T-helper 1 cell (primary cell): ENCODE measurements at regions not wholly inside any gene's neighbourhood (a gene's known extent, or its start where the extent isn't known, plus 50 kb on each side); places are given as distances from the start of the nearest gene placed in this dataset.
"Not testable (repeated sequence)": the region's sequence is repeated elsewhere in the genome, so short reads cannot be mapped to it uniquely, and the experiment has no call there.

Experiments
- DNase-seq, 5 donors: peaks; one replicate each; pipeline ENCODE4 v3.0.0-alpha.2; 2012 to 2020

DNA sequence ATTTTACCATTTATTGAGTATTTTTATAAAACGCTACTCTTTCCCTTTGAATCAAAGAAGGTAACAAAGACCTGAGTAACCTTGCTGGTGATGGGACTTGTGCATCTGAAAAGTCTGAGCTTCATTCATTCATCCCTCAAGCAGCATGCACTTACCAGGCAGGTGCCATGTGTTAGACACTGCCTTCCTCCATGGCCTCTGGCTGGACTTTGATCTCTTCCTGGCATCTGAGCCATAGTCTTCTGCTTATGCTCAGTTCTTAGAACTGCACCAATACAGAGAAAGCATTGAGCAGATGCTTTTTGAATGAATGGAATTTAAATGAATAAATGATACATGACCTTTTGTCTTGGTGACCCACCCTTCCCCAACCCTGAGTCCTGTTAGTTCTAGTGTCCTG is 251.4 kb upstream of the COPS8 start:
- DNase-seq = no peak

DNA sequence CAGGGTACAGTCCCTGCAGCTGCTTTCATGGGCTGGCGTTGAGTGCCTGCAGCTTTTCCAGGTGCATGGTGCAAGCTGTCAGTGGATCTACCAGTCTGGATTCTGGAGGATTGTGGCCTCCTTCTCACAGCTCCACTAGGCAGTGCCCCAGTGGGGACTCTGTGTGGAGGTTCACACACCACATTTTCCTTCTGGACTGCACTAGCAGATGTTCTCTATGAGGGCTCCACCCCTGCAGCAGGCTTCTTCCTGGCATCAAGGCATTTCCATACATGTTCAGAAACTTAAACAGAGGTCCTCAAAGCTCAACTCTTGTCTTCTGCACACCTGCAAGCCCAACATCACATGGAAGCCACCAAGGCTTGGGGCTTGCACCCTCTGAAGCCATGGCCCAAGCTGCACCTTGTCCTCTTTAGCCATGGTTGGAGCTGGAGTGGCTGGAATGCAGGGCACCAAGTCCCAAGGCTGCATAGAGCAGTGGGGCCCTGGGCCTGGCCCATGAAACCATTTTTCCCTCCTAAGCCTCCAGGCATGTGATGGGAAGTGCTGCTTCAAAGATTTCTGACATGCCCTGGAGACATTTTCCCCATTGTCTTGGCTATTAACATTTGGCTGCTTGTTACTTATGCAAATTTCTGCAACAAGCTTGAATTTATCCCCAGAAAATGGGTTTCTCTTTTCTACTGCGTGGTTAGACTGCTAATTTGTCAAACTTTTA is 250.2 kb upstream of the COPS8 start:
- no peak for DNase-seq

DNA sequence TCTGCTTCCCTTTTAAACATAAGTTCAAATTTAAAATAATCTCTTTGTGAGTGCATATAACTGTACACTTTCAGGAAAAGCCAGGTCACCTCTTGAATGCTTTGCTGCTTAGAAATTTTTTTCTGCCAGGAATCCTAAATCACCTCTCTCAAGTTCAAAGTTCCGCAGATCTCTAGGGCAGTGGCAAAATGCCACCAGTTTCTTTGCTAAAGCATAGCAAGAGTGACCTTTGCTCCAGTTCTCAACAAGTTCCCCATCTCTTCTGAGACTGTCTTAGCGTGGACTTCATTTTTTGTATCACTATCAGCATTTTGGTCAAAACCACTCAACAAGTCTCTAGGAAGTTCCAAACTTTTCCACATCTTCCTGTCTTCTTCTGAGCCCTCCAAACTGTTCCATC is 249.7 kb upstream of the COPS8 start:
- not testable (repeated sequence) for DNase-seq

DNA sequence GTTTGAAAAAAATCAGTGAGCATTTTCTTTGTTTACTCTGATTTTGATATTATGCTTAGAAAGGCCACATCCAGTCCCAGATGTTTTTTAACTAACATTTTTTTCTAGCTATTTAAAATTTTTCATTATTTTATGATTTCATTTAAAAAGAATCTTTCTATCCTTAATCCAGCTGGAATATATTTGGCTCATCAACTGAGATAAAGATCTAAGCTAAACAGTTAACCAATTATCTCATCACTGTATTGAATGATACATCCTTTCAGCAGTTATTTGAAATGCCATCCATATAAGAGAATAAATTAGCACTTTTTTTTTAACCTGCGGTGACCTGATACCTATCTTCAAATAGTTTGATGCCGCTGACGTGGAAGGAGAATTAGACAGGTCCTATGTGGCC is 245.5 kb upstream of the COPS8 start:
- no peak for DNase-seq

DNA sequence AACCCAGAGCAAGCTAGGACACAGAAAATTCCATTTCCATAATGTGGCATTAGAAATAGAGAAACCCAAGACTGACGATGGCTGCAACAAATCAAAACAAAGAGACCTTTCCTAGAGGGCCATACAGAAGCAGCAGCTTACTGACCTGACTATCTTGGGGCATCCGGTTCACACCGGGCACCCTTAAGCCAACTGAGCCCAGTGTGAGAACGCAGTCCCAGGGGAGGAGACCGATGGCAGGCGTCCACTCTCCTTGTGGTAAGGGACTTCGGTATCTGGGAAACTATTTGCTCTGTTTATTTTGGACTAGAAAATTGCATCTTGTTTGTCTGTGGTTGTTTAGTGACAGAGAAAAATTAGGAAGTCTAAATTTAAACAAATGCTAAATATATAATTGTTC is 244.8 kb upstream of the COPS8 start:
- no peak for DNase-seq

DNA sequence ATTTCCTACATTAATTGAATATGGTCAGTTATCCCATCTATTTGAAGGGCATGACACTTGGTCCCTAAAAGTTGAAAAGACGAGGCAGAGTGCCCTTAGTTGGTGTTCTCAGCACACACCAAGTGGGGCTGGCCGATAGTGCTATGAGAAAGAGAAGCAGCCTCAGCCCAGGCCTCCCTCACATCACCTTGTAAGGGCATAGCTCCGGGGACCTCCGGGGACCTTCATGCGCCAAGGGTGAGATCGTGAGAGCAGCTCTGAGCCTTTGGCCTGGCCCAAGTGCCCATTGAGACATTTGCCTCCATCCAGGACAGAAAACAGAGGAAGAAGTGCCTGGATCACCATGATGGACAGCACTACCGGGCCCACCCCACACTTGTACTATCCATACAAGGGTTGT is 244.3 kb upstream of the COPS8 start:
- DNase-seq = no peak

DNA sequence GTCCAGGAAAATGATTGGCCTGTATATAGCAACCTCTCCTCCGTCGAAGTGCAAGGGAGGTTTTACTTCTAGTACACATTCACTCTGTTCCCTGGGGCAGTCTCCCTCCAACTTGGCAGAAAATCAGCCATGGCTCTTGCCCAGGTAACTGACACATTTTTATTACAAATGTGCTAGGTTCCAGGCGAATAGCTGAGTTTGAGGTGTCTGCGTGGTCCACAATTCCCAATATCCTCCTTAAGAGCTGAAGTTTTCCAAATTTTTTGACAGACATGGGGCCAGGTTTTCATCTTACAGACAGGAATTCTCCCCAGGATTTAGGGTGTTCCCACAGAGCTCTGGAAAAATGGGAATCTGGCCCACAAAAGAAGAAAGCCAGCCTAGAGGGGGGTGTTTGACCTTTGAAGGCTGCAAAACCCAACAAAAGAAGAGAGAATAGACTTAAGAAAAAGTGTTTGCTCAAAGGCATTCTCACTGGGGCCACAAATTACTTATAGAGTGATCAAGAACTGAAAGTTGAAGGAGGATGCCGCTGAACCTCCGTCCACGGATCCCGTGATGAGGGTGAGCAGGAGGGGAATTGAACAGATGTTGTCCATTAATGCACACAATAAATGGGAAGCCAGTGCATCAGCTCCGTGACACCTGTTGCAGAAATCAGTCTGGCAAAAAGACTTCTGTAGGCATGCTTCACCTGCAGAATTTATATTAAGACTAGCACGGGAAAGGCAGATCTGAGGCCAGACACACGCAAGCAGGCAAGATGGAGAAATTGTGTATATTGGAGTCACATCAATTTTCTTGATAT is 242.3 kb upstream of the COPS8 start:
- no peak for DNase-seq

DNA sequence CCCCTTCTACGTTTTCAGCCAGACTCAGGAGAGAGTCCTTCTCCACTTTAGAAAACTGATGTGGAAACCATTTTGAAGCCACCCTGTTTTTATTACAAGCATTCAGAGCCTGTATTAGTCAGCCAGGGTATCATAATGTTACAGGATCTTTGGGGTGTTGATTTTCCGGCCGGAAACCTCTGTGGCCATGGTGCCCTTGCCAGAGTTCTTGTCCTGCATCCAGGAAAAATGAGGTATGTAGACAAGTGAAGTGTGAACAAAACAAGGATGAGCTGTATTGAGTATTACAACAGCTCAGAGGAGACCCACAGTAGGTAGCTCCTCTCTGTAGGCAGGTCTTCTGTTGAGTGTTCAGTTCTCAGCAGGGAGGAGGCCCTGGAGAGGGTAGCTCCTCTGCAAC is 241.0 kb upstream of the COPS8 start:
- no peak for DNase-seq

DNA sequence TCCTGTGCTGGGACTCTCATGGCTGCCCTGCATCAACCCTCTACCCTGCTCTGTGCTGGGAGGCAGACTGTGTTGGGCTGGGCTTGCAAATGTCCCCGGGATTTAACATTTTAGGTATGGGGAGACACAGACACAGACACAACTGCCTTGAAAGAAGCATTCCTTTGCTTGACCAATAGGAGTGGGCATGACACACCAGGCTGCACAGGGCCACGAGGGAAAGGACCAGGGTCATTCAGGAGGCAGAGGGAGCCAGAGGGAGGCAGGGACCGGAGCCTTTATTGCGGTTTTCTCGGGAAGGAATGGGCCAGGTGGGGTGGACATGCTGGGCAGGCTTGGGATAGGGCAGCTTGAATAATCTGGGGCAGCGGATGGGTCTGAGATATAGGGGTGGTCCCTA is 238.7 kb upstream of the COPS8 start:
- no peak for DNase-seq

DNA sequence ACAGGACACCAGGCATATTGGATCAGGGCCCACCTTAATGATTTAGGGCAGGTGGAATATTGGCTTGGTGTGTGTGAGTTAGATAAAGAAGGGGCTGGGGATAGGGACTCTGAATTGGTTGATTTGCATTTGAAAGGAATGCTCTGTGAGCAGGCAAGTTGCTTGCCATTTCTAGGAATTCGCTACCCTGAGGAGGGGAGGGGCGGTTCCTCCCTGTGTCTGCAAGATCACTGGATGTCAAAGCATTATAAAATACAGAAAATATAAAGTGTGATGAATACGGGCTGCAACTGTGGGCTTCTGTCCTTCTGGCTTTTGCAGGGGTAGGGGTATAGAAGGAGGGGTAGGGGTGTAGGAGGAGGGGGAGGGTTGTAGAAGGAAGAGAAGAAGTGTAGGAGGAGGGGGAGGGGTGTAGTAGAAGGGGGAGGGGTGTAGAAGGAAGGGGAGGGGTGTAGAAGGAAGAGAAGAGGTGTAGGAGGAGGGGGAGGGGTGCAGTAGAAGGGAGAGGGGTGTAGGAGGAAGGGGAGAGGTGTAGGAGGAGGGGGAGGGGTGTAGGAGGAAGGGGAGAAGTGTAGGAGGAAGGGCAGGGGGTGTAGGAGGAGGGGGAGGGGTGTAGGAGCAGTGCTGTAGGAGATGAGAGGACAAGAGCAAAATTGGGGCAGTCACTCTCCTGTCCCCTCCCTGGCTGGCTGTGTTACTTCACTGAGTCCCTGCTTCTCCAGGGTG is 238.0 kb upstream of the COPS8 start:
- no peak for DNase-seq

DNA sequence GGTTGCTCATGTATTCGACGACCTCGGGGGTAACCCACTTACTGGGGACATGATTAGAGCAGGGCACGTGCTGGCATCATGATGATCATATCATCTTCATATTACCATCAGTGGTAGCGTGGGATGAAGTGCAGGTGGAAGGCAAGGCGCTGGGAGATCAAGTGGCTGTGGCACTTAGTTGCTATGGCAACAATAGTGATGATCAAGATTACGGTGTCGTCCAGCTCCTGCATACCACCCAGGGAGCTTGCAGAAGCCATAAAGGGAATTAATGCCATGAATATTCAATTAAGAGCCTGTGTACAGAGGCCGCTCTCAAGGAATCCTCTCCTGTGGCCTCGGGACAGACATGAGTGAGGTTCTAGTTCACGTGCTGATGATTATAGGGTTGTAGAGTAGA is 237.2 kb upstream of the COPS8 start:
- DNase-seq = no peak

DNA sequence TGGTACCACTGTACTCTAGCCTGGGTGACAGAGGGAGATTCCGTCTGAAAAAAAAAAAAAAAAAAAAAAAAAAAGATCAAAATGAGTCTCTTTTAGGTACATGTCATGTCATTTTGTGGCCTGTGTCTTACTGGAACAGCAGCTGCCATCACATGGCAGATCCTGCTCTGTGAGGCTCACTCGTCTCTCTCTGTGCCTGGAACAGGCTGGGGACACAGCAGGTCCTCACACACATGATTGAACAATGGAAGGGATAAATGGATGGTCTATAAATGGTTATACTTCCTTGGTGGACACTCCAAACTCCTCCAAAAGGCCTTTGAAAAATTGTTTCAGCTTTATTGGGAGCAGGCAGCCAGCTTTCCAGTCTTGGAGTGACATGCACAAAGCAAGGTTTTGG is 236.2 kb upstream of the COPS8 start:
- DNase-seq = no peak

DNA sequence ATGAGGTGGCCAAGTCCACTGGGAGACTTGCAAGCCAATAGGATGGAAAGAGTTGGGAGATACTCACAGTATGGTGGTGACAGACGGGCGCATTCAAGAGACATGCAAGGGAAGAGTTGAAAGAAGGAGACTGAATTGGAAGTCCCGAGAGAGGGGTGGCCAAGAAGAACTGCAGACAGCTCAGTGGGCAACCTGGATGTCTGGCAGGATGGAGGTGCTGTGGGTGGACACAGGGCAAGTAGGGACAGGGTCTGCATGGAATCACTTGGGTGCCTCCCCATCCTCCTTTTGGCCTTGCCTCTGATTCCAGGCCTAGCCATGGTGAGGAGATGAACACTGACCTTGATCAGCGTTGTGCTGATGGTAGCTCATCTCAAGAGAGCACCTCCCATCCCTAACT is 235.7 kb upstream of the COPS8 start:
- DNase-seq = no peak

DNA sequence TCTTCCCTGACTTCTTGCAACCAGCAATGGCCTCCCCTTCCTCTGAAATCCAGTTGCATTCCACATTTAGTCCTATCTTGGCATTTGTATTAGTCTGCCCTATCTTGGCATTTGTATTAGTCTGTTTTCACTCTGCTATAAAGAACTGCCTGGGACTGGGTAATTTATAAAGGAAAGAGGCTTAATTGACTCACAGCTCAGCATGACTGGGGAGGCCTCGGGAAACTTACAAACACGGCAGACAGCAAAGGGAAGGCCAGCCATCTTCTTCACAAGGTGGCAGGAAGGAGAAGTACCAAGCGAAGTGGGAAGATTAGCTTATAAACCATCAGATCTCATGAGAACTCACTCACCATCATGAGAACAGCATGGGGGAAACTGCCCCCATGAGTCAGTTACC is 234.5 kb upstream of the COPS8 start:
- no peak for DNase-seq

DNA sequence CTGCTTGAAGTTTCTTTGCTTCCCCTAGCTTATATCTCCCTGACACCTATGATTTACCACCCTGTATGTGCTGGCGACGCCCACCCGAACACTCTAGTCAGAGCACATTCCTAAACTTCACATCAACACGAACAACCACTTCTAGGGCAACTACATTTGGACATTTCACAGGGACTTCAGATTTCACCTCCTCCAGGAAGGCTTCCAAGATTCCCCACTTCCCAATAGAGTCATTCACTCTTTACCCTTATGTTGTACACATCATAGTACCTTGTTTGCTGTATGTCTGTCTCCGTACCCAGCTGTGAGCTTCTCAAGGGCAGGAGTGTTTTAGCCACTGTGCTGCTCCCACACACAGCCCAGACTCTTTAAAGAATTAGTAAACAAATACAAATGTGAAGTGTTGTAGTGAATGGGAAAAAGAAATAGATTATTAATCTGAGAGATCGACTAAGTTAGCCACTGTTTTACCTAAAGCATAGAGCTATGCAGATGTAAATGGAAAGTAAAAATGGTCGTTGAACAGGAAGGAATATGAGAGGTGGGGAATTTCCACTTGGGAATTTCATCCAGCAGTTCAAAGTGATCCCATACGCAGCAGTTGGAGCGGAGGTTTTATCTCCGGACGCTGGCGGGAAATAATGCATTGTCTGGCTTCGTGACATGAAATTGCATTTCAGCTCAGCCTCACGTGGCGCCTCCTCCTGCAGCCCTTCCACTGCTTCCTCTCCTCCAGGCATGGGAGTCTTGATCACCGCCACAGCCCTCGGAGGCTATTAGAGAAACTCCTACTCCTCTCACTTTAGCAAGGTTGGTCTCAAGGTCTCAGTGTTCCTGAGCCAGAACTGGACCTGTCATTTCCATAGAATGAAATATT is 233.4 kb upstream of the COPS8 start:
- no peak for DNase-seq

DNA sequence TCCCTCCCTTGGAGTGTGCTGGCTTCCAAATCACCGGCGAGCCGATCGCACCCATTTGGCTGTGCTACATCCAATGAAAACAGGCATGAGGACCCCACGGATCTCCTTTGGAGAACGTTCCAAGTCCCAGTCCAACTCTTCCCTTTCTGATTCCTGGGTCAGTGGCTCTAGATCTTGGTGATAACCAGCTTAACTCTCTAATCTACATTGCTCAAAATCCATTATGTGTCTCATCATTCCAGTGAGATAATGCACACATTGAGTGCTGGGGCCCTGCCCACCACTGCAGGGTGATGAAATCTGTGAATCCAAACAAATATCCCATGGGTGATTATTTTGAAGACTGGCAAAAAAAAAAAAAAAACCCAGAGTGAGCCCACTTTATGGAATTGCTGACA is 232.7 kb upstream of the COPS8 start:
- no peak for DNase-seq

DNA sequence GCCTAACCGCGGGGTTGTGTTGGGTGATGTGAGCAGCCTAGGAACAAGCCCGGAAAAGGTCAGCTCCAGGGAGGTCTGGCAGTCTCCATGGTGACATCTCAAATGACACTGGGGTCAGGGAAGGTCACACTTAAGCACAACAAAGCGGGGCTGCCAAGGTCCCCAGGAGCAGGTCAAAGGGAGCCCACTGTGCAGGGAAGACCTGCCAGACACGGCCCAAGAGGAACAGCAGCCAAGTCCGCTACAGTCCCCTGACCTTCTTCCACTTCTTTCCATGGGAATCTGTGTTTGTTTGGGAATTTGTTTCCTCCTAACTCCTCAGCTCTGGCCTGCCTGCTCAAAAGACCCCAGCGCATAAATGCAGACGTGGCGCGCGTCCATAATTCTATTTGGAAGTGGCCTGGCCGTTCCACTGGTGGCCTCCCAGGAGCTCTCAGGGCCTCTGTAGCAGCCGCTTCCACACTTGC is 232.1 kb upstream of the COPS8 start:
- DNase-seq = no peak

DNA sequence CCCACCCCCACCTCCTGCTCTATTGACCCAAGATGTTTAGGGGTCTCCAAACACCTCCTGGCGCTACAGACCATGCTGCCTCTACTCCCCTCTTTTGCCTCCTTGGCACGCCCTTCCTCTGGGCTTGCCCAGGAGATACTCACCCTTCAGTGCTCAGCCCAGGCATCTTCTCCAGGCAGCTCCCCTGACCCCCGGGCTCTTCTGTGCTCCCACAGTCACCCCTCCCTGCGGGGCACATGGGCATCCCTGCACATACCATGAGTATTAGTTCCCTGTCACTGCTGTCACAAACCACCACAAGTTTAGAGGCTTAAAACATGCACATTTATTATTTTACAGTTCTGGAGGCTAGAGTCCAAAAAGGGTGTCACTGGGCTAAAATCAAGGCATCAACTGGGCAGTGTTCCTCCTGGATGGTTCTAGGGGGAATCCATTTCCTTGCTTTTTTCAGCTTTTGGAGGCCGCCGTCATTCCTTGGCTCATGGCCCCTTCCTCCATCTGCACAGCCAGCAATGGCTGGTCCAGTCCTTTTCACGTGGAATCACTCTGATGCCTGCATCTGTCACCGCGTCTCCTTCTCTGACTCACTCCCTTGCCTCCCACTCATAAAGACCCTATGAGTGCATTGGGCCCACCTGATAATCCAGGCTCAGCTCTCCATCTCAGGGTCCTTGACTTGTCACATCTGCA is 230.4 kb upstream of the COPS8 start:
- DNase-seq = no peak

DNA sequence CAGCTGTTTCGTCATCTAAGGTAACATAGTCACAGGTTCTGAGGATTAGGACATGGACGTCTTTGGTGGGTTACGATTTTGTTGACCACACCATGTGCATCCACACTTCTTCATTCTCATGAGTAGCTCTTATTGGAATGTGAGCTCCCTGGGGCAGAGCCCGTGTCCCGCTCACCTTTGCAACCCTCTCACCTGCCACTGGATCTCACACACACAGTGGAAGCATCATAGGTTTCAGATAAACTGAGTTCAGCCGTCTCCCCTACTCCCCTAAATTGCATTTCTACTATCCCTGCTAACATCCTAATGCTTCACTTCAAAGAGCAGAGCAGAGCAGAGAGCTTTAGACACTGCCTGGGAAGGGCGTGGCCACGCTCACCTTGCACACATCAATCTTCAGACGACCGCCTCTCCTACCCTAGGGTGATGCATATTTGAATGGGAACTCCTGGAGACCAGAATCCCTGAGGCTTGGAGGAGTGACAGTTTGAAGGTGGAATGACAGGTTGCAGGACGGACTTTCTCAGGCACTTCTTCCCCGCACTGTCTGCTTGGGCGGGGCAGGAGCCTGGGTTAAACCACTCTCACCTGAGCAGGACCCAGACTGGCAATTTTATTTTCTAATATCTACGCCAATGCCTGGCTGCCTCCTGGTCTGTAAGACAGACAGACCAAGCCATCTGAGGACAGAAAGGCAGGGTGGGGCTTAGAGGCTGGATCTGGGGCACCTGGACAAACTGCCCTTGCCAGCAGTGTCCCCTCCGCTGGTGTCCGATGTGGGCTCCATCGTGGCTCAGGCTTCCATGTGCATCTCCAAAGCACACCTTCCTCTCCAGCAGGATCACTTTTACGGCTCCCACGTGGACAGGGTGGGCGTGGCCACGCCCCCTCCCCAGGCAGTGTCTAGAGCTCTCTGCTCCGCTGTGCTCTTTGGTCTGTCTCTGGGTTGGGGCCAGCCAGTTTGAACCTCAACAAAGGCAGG is 229.5 kb upstream of the COPS8 start:
- no peak for DNase-seq

DNA sequence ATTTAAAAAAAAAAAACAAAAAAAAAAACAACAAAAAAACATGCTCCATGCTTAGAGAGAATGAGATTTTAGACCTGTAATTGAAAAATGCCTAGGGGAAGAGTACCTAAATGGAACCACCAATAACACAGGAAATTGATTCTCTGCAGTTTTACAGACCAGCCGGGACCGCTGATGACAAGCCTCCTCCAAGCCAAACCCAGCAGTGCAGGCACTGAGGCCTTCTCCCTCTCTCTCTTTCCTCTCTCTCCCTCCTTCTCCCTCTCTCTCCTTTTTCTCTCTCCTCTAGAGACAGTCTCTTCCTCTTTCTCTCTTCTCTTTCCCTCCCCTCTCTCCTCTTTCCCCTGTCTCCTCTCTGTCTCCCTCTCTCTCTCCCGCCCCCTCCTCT is 228.8 kb upstream of the COPS8 start:
- no peak for DNase-seq

DNA sequence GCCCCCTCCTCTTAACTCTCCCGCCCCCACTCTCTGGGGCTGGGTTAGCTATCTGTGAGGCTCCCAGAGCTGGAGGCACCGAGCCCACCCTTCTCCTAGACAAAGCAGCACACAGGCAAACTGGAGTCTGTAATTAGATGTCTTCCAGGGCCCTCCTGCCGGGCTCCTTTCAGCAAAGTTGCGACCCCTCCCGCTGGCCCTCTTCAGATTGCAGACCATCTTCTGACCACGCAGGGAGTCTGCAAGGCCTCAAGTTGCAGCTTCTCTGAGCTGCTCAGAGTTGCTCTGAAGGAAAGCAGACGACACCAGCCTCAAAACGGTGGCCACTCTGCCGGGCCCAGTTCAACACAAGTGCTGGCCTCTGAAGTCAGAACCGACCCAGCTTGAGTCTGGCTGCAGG is 228.4 kb upstream of the COPS8 start:
- no peak for DNase-seq
